GM19240 (cell line): ENCODE measurements at regions not wholly inside any gene's neighbourhood (a gene's known extent, or its start where the extent isn't known, plus 50 kb on each side); places are given as distances from the start of the nearest gene placed in this dataset.
"Not testable (repeated sequence)": the region's sequence is repeated elsewhere in the genome, so short reads cannot be mapped to it uniquely, and the experiment has no call there.

Experiments used
- DNase-seq: peaks from one replicate; pipeline ENCODE4 v3.0.0; 2011; ENCODE audit warnings: low spot score; ENCODE audit not compliant: insufficient read length

DNA sequence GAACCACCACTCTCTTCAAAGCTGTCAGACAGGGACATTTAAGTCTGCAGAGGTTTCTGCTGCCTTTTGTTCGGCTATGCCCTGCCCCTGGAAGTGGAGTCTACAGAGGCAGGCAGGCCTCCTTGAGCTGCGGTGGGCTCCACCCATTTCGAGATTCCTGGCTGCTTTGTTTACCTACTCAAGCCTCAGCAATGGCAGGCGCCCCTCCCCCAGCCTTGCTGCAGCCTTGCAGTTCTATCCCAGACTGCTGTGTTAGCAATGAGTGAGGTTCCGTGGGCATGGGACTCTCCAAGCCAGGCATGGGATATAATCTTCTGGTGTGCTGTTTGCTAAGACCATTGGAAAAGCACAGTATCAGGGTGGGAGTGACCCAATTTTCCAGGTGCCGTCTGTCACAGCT, 417.2 kb downstream of the KIF20B start:
- not testable (repeated sequence) for DNase-seq

DNA sequence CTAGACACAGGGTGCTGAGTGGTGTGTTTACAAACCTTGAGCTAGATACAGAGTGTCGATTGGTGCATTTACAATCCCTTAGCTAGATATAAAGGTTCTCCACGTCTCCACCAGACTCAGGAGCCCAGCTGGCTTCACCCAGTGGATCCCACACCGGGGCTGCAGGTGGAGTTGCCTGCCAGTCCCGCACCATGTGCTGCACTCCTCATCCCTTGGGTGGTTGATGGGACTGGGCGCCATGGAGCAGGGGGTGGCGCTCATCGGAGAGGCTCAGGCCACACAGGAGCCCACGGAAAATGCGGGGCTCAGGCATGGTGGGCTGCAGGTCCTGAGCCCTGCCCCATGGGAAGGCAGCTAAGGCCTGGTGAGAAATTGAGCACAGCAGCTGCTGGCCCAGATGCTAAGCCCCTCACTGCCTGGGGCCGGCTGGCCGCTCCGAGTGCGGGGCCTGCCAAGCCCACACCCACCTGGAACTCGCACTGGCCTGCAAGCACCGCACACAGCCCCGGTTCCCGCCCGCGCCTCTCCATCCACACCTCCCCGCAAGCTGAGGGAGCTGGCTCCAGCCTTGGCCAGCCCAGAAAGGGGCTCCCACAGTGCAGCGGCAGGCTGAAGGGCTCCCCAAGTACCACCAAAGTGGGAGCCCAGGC, 418.4 kb downstream of the KIF20B start:
- not testable (repeated sequence) for DNase-seq

DNA sequence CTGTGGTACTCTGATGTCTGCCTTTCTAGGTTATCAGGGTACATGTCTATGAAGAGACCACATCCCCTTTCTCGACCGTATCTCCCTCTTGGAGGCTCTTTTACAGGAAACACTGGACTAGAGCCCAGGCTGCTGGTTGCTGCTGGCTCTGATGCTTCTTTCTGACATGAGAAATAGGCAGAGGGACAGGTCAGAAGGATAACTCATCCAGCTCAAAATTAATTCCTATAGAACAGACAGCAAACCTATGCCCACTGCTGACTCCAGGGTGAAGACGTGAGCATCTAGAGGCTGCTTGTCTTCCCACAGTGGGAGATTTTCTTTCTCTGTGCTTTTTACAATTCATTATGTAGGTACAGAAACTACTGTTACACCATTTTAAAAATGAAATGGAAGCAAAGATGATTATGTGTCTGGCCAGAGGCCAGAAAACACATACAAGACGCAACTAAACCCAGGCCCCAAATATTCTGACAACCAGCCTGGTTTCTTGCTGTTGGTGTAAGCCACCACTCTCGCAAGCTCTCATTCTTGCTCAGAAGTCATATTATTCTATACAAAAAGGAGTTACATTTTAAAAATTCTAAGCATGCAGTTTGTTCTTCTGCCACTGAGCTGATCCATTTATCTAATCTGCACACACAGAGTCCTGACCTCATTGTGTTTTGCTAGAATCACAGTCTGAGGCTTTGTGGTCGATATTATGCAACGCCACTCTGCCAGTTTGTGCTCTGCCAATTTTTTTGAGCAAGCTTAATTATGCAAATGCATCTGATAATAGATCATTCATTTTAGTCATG, 424.3 kb downstream of the KIF20B start:
- no peak for DNase-seq

DNA sequence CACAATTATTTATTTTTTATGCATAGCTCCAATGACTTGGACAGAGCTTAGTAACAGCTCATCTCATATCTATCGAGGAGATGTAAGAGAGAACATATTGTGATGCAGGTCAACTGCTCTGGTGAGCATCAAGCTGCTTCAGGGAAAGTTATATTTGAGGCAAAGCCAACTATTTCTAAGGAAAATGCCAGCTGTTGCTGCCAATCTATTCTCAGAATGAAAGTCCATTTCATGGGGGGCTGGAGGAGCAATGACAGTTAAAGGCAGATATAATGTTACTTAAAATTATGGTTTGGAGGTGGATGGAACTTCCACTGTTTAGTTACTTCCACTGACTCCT, 424.8 kb downstream of the KIF20B start:
- no peak for DNase-seq

DNA sequence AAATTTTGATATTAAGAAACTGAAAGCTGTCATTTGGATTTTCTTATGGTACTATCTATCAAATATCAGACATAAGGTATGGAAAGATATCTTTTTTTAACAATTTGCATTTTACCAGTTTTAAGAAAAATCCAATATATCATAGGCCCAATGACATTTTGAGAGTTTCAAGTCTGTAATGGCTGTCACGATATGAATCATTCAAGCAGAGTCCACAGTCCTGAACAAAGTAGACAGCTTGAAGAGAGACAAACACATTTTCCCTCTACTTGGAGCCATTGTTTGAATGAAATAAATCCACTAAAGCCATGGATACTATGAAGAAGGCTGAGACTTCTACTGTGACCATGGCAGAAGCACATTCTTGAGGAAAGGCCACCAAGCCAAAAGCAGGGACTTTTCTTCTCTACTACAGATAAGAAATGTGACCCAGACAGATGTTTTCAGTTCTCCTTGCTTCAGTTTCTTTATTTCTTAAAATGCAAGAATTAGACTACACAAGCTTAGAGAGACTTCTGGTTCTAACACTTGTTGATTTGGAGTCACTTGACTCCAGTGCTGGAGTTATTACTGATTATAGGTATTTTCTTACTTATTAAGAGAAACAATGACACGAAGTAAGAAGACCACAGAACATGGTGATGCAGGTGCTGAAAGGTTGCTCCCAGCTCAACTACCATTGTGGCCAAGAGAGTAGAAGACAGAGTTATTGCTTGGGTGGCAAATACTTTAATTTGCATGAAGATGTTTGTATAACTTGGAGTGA, 429.1 kb downstream of the KIF20B start:
- no peak for DNase-seq

GRCh38 chr10:90133606-90134005, 432.2 kb downstream of the KIF20B start:
- no peak for DNase-seq

DNA sequence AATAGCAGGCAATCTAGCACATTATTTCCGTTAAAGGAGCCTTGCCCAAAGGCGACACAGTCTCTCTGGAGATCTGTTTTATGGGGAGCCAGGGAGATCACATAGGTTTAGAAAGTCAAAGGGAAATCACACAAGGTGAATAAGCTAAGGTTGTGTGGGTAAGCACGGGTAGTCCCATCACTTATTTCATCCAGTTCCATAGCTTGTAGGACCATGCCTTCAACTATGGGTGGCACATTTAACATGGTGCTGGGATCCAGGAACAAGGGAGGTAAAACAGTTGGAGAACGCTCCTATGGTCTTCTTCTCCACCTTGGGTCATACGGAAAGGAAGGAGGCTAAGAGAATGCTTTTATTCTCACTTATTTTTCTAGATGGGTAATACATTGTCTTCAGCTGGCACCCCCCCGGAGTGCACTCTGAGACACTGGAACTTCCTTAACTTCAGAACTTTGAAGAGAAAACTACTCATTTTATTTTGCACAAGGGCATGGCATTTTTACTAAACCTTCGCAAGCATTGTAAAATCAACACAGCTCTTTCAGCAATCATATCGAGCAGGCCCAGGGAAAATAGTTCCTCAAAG, 435.4 kb downstream of the KIF20B start:
- no peak for DNase-seq

- no peak for DNase-seq
Observed at GRCh38 chr10:90138844-90139243, 437.5 kb downstream of the KIF20B start.

- DNase-seq: no peak
Observed at GRCh38 chr10:90141791-90142190, 440.4 kb downstream of the KIF20B start.

DNA sequence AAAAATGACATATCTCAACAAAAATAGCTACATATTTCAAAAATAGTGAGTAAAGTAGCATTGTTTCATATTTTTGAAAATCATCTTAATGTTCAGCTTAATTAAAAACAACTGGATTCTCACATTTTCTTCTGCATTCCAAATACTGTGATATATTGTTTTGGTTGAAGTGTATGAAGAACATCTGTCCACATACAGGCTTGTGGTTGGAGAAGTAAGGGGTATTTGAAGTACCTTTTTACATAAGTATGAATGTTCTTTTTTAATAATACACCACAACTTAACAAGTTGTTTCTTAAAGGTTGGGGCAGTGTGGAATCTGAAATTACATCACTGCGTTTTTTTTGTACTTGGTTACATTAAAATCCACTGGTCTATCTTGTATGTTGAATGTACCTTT, 442.5 kb downstream of the KIF20B start:
- no peak for DNase-seq

DNA sequence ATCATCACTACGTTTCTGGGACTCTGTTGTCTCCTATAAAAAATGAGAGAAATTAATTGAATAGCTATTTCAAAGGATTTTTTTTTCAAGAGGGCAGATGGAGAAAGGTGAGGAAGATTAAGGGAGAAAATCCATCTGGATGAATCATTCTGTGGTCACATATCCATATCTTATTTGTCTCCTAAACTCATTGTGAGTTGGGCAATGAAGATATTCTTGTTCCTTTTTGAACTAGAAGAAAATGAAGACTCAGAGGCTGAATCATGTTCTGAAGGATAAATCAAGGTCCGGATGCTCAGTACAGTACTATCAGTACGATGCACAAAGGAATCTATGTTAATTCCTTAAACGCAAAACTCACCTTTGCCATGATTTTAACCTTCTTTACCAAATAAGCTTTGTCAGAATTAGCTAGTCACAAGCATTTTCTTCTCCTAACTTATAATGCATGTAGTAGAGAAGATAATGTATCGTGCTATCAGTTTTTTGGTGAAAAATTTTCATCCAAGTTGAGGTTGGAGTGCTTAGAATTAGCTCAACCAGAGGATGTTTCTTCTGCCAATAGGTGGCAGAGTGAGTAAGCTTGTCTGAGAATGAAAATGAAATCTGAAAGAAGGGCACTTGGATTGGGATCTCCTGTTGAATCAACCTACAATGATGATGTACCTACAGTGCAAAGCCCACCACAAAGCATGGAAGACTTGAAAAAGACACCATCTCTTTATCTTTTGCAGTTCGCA, 446.9 kb downstream of the KIF20B start:
- no peak for DNase-seq

- DNase-seq: no peak
Observed at GRCh38 chr10:90149563-90149962, 448.2 kb downstream of the KIF20B start.

DNA sequence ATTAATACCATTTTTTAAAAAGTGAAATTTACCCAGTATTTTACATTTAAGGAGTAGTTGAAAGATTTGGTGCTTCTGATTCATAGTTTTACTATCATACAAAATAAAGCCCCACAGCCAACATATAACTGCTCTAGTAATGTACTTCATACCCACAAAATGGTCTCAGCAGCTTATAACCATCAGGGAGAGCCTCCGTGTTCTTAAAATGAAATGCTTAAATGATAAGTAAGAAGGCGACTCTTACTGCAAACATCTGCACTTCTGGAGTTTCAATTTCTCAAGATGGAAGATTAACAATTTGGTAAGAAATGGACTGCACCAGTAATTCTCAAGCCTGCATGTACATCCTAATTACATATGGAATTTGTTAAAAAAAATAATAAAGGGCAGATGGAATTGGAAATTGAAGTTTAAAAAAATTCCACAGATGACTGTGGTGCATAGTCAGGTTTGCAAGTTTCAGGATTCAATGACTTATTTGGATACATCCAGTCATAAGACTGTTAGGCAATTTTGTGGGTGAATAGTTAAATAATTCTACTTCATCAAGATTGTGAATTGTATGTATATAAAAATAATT, 461.0 kb downstream of the KIF20B start:
- no peak for DNase-seq

- DNase-seq: no peak
Observed at GRCh38 chr10:90167174-90168064, 466.0 kb downstream of the KIF20B start.

DNA sequence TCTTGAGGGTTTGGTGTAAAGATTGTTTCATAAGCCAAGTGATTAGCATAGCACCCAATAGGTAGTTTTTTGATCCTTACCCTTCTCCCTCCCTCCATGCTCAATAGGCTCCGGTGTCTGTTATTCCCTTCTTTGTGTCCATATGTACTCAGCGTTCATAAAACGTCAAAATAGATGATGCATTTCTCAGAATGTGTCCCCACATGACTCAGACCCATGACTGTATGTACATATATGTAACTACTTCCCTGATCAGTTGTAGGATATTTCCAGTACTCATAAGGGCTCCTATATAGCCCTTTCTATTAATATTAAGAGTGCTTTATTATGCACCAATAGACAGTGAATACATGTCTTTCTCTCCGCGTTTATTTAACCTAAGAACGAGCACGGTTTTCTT, 466.9 kb downstream of the KIF20B start:
- no peak for DNase-seq

- DNase-seq: no peak
Observed at GRCh38 chr10:90171014-90171722, 469.8 kb downstream of the KIF20B start.

- no peak for DNase-seq
Observed at GRCh38 chr10:90174531-90174930, 473.1 kb downstream of the KIF20B start.

DNA sequence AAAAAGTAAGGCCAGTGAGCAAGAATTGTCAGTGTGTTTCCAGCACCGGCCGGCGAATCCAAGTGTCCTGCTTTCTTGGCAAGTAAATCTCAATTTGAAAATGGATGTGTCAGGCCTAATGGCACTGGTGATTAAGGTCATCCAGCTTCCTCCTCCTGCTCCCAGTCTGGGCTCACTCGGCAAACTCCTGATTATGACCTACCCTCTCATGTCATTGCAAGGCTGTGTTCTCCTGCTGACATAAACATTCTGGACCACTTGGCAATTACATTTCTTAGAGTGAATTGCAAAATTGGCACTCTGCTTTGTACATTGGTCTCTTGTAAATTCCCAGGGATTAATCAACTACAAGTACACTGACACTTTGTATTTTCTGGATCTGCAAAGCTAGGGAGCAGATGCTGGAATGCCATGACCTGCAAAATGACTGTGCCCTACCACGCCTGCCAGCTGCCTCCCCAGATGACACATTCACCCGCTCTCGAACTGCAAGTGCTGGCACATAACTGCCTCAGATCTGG, 473.8 kb downstream of the KIF20B start:
- DNase-seq: no peak
